ENCODE measurements at regions not wholly inside any gene's neighbourhood (a gene's known extent, or its start where the extent isn't known, plus 50 kb on each side); places are given as distances from the start of the nearest gene placed in this dataset.

DNA sequence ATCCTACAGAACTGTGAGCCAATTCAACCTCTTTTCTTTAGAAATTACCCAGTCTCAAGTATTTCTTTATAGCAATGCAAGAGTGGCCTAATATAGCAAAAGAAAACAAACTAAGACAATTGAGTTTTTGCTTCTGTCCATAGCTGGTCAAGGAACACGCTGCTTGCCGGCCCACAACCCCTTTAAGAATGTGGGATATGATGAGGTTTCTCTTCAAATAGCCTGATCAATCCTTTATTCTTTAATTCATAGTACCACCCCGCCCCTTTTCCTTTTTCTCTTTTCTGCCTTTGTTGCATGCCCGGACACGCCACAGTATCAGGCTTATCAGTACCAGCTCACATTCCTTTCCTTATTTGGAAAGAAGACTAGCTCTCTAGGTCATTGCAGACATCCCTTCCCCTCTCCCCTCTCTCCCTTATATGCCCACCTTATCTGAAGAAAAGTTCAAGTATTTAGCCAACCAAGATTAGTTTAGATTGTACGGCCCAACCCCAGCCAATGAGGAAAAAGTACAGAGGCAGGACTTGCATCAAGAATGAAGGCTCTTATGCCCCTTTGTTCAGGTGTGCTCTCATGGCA, 404.5 kb downstream of the OCA2 start:
- no peak for DNase-seq
- Histone ChIP-seq H3K4me1 (no peaks in the 10 kb centered on the region), H3K36me3 (no peaks in the 10 kb centered on the region), H3K27me3 (ENCODE audit: low read depth) (no peaks in the 10 kb centered on the region), H3K4me3 (no peak overlapping the region), H3K27ac (no peak overlapping the region), H3K9me3 (no peaks in the 10 kb centered on the region)
- intact Hi-C loops (cut with DNase I) = no loop called here
- TF ChIP-seq, protein P1, sequence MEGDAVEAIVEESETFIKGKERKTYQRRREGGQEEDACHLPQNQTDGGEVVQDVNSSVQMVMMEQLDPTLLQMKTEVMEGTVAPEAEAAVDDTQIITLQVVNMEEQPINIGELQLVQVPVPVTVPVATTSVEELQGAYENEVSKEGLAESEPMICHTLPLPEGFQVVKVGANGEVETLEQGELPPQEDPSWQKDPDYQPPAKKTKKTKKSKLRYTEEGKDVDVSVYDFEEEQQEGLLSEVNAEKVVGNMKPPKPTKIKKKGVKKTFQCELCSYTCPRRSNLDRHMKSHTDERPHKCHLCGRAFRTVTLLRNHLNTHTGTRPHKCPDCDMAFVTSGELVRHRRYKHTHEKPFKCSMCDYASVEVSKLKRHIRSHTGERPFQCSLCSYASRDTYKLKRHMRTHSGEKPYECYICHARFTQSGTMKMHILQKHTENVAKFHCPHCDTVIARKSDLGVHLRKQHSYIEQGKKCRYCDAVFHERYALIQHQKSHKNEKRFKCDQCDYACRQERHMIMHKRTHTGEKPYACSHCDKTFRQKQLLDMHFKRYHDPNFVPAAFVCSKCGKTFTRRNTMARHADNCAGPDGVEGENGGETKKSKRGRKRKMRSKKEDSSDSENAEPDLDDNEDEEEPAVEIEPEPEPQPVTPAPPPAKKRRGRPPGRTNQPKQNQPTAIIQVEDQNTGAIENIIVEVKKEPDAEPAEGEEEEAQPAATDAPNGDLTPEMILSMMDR (IDR thresholded peaks at IDR 0.05) = no peak
- no peak for ATAC-seq

GRCh38 chr15:27693280-27693679, 405.8 kb downstream of the OCA2 start:
- DNase-seq (no peak), ATAC-seq (no peak)
- Histone ChIP-seq H3K27ac (no peak overlapping the region), H3K4me3 (no peak overlapping the region), H3K27me3 (ENCODE audit: low read depth) (no peaks in the 10 kb centered on the region), H3K4me1 (no peaks in the 10 kb centered on the region), H3K36me3 (no peaks in the 10 kb centered on the region), H3K9me3 (no peaks in the 10 kb centered on the region)
- TF ChIP-seq, protein P1 (IDR thresholded peaks at IDR 0.05) = no peak
- intact Hi-C loops (cut with DNase I) = no loop called here

DNA sequence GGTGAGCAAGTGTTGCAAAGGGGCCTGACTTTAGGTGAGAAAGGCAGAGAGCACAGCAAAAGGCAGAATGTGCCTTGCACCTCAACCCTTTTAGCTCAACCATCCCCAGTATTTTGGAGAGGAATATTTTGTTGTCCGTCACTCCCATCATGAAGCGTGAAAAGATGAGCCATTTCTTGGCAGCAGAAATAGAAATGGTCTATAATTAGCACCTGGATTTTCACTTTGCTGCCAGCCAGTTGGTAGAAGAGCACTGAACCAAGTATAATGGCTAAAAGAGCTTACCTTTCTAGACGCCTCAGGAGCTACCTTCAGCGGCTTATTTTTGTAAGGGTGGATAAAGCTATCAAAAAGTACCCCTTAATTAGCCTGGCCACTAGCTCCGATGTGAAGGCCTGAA, 406.7 kb downstream of the OCA2 start:
- Histone ChIP-seq H3K36me3 (no peaks in the 10 kb centered on the region), H3K27ac (no peak overlapping the region), H3K4me3 (no peak overlapping the region), H3K27me3 (ENCODE audit: low read depth) (no peaks in the 10 kb centered on the region), H3K9me3 (no peaks in the 10 kb centered on the region), H3K4me1 (no peaks in the 10 kb centered on the region)
- ATAC-seq (no peak), DNase-seq (no peak)
- TF ChIP-seq, protein P1 (IDR thresholded peaks at IDR 0.05) = no peak
- intact Hi-C loops (cut with DNase I) = no loop called here

GRCh38 chr15:27690290-27690689, 408.8 kb downstream of the OCA2 start:
- H3K36me3 ChIP-seq = no peaks in the 10 kb centered on the region
- no peak overlapping the region for H3K27ac ChIP-seq
- H3K4me3 ChIP-seq = no peak overlapping the region
- no peak for ATAC-seq
- intact Hi-C loops (cut with DNase I) = no loop called here
- no peaks in the 10 kb centered on the region for H3K4me1 ChIP-seq
- no peaks in the 10 kb centered on the region for H3K9me3 ChIP-seq
- no peaks in the 10 kb centered on the region for H3K27me3 ChIP-seq (ENCODE audit: low read depth)
- no peak for DNase-seq
- TF ChIP-seq, protein P1 (IDR thresholded peaks at IDR 0.05) = no peak

GRCh38 chr15:27686971-27687370, 412.1 kb downstream of the OCA2 start:
- intact Hi-C loops (cut with DNase I) = no loop called here
- Histone ChIP-seq H3K4me3 (no peak overlapping the region), H3K36me3 (no peaks in the 10 kb centered on the region), H3K27me3 (ENCODE audit: low read depth) (no peaks in the 10 kb centered on the region), H3K27ac (no peak overlapping the region), H3K4me1 (no peaks in the 10 kb centered on the region), H3K9me3 (no peaks in the 10 kb centered on the region)
- TF ChIP-seq, protein P1 (IDR thresholded peaks at IDR 0.05) = no peak
- no peak for ATAC-seq
- no peak for DNase-seq

DNA sequence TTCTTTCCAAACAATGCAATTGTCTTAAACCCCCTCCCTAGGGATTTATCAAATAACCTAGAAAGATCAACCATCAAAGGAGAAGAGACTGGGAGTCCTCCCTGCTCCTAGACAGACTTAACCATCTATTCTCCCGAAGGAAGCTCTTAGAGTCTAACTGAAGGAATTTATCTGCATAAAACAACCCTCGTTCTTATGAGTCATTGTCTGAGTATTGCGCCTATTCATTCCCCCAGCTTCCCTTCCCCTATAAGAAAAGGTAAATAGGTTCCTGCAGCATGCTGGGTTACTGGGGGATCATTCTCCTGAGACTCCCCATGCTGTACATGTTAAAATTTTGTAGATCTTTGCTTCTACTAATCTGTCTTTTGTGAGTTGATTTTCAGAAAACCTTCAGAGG, 412.7 kb downstream of the OCA2 start:
- DNase-seq = no peak
- no peak overlapping the region for H3K4me3 ChIP-seq
- H3K9me3 ChIP-seq = no peaks in the 10 kb centered on the region
- TF ChIP-seq, protein P1 (IDR thresholded peaks at IDR 0.05) = no peak
- H3K36me3 ChIP-seq = no peaks in the 10 kb centered on the region
- no peaks in the 10 kb centered on the region for H3K27me3 ChIP-seq (ENCODE audit: low read depth)
- ATAC-seq = no peak
- intact Hi-C loops (cut with DNase I) = no loop called here
- H3K4me1 ChIP-seq = no peaks in the 10 kb centered on the region
- no peak overlapping the region for H3K27ac ChIP-seq
